ENCODE measurements at regions not wholly inside any gene's neighbourhood (a gene's known extent, or its start where the extent isn't known, plus 50 kb on each side); places are given as distances from the start of the nearest gene placed in this dataset.

DNA sequence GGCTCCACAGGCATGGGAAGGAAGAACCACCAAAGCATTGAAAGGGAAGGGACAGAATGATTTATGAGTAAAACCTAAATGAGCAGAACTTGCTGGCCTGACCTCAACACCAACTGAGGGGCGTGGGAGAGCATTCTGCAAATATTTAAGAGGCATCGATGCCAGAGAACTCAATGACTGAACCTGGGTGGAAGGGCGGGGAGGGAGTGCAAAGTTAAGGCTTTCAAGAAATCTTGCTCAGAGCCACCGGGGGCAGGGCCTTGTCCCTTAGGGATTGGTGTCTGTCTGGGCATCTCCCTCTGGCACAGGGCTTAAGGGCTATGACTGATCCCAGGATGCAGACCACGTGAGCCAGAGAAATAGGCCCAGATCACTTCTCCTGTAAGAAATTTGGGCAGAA, 137.1 kb downstream of the ADAMTS15 start:
- Histone ChIP-seq H3K4me3 (no peak overlapping the region), H3K9me3 (replicated peaks in 1 of 3) (no peaks in the 10 kb centered on the region), H3K27me3 (no peaks in the 10 kb centered on the region), H3K4me1 (replicated peaks in 1 of 2) (no peaks in the 10 kb centered on the region), H3K27ac (no peak overlapping the region), H3K36me3 (replicated peaks in 1 of 2) (no peaks in the 10 kb centered on the region)
- TF ChIP-seq, protein P1, sequence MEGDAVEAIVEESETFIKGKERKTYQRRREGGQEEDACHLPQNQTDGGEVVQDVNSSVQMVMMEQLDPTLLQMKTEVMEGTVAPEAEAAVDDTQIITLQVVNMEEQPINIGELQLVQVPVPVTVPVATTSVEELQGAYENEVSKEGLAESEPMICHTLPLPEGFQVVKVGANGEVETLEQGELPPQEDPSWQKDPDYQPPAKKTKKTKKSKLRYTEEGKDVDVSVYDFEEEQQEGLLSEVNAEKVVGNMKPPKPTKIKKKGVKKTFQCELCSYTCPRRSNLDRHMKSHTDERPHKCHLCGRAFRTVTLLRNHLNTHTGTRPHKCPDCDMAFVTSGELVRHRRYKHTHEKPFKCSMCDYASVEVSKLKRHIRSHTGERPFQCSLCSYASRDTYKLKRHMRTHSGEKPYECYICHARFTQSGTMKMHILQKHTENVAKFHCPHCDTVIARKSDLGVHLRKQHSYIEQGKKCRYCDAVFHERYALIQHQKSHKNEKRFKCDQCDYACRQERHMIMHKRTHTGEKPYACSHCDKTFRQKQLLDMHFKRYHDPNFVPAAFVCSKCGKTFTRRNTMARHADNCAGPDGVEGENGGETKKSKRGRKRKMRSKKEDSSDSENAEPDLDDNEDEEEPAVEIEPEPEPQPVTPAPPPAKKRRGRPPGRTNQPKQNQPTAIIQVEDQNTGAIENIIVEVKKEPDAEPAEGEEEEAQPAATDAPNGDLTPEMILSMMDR (IDR thresholded peaks at IDR 0.05), result no peak
- TF ChIP-seq POLR2A (IDR thresholded peaks at IDR 0.05), result no peak
- DNase-seq, result no peak
- intact Hi-C loops (cut with DNase I), result no loop called here
- 63 to 77% (median 71%) methylated on average over 4 to 5 of the region's 5 CpGs for WGBS, 4 donors

DNA sequence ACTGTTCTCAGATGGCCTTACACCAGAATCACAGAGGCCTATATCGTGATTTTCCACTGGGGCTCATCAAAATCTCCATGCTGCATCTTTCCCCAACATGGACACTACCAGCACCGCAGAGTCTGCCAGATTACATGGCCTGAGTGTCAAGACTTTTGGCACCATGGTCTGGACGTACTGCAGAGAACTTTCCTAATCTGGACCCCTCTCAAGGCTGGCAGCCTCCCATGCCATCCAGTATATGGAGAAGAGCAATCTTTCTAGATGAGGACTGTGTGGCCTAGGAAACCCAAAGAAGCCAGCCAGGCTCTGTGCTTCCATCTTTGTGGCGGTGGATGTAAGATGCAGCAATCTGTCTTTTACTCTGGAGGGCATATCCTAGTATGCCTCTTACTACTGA, 139.2 kb downstream of the ADAMTS15 start:
- no peak overlapping the region for H3K4me3 ChIP-seq

DNA sequence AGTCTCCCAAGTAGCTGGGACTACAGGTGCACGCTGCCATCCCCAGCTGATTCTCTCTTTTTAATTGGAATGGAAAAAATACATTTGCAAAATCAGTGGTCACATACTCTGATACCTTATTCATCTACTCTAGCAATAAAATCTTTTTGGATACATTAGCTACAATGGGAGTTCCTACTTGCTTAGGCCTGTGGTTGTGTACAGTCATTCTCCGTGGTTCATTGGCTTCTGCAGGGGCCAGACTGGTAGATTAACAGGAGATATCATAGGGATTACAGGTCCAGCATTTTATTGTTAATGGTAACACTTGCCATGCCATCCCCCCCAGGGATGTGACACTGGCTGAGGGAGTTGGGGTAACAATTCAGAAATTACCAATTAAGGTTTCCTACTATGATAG, 140.0 kb downstream of the ADAMTS15 start:
- Histone ChIP-seq H3K27me3 (no peaks in the 10 kb centered on the region), H3K4me3 (no peak overlapping the region), H3K36me3 (replicated peaks in 1 of 2) (no peaks in the 10 kb centered on the region), H3K9me3 (replicated peaks in 1 of 3) (no peaks in the 10 kb centered on the region), H3K4me1 (replicated peaks in 1 of 2) (no peaks in the 10 kb centered on the region), H3K27ac (no peak overlapping the region)
- intact Hi-C loops (cut with DNase I), result no loop called here
- TF ChIP-seq POLR2A (IDR thresholded peaks at IDR 0.05), result no peak
- TF ChIP-seq, protein P1 (IDR thresholded peaks at IDR 0.05), result no peak
- WGBS, 4 donors, result 85 to 94% (median 92%) methylated on average over 2 of the region's 2 CpGs
- no peak for DNase-seq

More for the DNA sequence above, 139.2 kb downstream of the ADAMTS15 start:
- no peaks in the 10 kb centered on the region for H3K9me3 ChIP-seq (replicated peaks in 1 of 3)
- DNase-seq, result no peak
- H3K36me3 ChIP-seq (replicated peaks in 1 of 2), result no peaks in the 10 kb centered on the region
- H3K27ac ChIP-seq, result no peak overlapping the region
- intact Hi-C loops (cut with DNase I), result no loop called here
- no peaks in the 10 kb centered on the region for H3K27me3 ChIP-seq
- no peaks in the 10 kb centered on the region for H3K4me1 ChIP-seq (replicated peaks in 1 of 2)
- WGBS, 4 donors, result 56 to 94% (median 73%) methylated on average over 3 to 4 of the region's 4 CpGs
- TF ChIP-seq, protein P1 (IDR thresholded peaks at IDR 0.05), result no peak
- no peak for TF ChIP-seq POLR2A (IDR thresholded peaks at IDR 0.05)

DNA sequence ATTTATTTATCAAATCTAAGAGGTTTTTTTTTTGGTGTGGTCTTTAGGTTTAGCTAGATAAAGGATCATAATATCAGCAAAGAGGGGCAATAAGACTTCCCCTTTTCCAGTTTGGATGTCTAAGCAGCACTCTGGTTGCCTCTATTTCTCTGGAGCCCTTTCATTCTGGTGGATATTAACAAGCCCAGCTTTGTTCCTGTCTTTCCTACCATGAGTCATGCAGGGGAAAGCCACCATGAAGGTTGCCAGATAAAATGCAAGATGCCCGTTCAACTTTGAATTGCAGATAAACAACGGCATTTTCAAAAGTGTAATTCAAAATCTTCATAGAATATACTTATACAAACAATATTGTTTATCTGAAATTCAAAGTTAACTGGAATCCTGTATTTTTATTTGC, 143.6 kb downstream of the ADAMTS15 start:
- Histone ChIP-seq H3K27me3 (no peaks in the 10 kb centered on the region), H3K4me3 (no peak overlapping the region), H3K36me3 (replicated peaks in 1 of 2) (no peaks in the 10 kb centered on the region), H3K27ac (no peak overlapping the region), H3K4me1 (replicated peaks in 1 of 2) (no peaks in the 10 kb centered on the region), H3K9me3 (replicated peaks in 1 of 3) (no peaks in the 10 kb centered on the region)
- TF ChIP-seq POLR2A (IDR thresholded peaks at IDR 0.05), result no peak
- TF ChIP-seq, protein P1 (IDR thresholded peaks at IDR 0.05), result no peak
- DNase-seq, result no peak
- intact Hi-C loops (cut with DNase I), result no loop called here
- WGBS, 4 donors, result 22 to 48% (median 25%) methylated on average over 2 of the region's 2 CpGs
